GM18873 (cell line): ENCODE measurements at regions not wholly inside any gene's neighbourhood (a gene's known extent, or its start where the extent isn't known, plus 50 kb on each side); places are given as distances from the start of the nearest gene placed in this dataset.

Experiments
- ATAC-seq: cut with Tn5 transposase; IDR thresholded peaks from one replicate; pipeline ENCODE4 v1.9.1; 2021; ENCODE audit warnings: mild to moderate bottlenecking, moderate library complexity, moderate number of reproducible peaks; ENCODE audit not compliant: unreplicated experiment, low FRiP score

DNA sequence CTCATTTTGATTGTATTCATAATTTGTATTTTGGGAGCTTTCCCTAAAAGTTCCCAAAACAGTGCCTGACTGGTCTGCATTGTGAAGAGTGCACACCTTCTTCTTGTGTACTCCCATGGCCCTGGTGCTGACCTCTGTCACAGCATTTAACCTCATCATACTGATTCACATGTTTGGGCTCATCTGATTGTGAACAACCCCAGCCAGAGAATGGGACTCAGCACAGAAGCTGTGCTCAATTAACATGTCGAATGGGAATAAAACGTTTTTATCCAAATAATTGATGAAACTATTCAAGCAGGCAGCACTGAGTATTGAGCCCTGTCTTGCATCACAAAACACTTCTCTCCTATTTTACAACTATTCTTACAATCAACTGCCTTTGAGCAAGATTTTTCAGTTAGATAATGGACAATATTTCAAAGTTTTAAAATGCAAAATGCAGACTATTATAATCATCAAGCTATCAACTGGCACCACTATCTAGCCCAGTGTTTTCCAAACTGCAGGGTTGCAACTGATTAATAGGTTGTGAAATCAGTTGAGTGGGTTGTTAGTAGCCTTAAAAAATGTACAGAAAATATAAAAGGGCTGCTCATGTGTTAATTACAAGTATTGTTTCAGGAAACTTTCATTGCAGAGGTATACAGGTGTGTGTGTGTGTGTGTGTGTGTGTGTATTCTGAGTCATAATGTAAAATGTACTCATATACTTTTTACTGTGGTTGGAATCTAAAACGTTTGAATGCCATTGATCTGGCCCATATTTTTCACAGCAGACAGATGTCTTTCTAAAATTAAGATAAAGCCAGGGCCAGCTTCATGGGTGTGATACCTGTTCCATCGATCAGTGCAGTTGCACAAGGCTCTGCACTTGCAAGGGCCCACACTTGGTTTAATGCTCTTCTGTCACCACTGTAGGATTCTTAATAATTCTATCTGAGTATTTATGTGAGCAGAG lies 190.5 kb downstream of the PIK3R1 start:
- no peak for ATAC-seq

DNA sequence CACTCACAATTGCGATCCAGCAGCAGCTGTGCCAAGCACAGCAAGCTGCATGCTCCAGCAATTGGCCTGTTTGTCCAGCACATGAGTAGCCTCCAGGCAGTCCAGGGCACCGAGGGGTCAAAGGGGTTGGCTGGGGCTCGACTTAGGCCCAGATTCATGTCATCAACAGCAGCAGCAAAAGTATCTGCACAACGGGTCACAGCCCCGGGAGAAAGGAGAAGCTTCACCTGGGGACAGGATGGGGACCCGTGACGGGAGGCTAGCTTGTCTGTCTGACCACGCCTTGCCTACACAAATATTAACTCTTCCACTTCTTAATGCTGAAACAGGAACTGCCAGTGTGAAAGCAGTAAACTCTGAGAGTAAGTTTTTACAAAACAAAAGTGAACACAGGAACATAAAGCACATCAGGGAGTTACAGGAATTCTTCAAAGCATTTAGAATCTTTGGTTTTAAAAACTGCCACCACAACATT lies 191.2 kb downstream of the PIK3R1 start:
- ATAC-seq, result peak; percentile 90

DNA sequence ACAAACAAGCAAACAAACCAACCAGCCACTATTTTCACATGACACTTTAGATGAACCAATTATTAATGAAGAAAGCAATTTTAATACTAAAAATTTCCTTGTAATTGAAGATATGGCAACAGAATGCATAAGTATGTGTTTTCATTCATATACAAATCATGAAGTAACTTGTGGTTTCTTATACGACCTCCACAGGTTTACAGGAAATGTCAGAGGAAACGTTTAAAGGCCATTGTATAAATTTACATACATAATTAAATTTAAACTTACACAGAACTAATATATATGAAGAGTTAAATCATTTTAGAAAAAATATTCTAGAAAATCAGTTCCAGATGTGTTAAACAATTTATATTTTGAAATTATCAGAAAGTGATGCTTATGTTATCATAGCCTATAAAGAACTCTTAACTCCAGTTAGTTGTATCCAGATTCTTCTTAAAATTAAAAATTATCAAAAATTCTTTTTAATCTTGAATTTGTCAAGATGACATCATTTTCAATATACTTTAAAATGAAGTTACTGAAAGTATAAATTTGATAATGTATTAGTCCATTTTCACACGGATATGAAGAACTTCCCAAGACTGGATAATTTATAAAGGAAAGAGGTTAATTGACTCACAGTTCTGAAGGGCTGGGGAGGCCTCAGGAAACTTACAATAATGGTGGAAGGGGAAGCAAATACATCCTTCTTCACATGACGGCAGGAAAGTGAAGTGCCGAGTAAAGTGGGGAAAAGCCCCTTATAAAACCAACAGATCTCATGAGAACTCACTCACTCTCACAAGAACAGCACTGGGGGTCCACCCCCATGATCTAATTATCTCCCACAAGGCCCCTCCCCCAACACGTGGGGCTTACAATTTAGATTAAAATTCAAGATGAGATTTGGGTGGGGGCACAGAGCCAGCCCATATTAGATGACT lies 192.0 kb downstream of the PIK3R1 start:
- peak; percentile 4 for ATAC-seq

DNA sequence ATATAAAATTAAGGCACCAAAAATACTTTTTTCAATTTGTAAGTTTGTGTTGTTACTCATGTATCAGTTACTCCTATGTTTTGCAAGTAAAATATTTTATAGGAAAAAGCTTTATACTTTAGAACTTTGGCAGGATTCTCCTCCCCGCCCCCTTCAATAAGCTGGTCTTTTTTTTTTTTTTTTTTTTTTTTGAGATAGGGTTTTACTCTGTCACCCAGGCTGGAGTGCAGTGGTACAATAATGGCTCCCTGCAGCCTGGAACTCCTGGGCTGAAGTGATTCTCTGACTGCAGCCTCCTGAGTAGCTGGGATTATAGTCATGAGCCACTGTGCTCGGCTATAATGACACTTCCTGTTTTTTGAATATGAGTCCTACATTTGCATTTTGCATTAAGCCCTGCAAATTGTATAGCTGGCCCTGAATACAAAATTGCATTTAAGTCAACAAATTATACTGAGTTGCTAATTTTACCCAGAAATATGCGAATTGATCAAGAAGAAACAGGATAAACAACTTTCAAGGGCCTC lies 192.9 kb downstream of the PIK3R1 start:
- ATAC-seq, result no peak

DNA sequence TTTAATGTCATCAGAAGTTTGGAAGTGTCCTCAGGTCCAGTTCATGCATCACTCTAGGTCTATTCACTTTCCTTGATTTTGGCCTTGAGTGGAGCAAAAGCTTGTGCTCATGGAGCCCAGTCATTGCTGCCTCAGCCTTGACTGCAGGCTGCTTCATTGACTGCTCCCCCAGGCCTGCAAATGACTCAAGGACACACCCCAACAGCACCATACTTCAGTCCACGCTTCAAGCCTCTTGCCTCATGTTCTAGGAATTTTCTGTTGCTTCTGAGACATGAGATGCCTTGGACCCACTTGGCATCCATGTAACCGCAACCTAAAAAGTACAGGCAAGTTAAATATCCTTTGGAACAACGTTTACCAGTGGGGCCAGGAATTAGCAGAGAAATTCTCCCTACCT lies 193.7 kb downstream of the PIK3R1 start:
- ATAC-seq, result no peak

DNA sequence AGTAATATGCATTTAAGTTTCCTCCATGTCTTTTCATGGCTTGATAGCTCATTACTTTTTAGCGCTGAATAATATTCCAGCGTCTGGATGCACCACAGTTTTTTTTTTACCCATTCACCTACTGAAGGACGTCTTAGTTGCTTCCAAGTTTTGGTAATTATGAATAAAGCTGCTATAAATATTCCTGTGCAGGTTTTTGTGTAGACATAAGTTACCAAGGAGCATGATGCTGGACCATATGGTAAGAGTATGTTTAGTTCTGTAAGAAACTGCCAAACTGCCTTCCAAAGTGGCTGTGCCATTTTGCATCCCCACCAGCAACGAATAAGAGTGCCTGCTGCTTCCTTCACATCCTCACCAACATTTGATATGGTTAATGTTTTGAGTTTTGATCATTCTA lies 195.6 kb downstream of the PIK3R1 start:
- no peak for ATAC-seq

DNA sequence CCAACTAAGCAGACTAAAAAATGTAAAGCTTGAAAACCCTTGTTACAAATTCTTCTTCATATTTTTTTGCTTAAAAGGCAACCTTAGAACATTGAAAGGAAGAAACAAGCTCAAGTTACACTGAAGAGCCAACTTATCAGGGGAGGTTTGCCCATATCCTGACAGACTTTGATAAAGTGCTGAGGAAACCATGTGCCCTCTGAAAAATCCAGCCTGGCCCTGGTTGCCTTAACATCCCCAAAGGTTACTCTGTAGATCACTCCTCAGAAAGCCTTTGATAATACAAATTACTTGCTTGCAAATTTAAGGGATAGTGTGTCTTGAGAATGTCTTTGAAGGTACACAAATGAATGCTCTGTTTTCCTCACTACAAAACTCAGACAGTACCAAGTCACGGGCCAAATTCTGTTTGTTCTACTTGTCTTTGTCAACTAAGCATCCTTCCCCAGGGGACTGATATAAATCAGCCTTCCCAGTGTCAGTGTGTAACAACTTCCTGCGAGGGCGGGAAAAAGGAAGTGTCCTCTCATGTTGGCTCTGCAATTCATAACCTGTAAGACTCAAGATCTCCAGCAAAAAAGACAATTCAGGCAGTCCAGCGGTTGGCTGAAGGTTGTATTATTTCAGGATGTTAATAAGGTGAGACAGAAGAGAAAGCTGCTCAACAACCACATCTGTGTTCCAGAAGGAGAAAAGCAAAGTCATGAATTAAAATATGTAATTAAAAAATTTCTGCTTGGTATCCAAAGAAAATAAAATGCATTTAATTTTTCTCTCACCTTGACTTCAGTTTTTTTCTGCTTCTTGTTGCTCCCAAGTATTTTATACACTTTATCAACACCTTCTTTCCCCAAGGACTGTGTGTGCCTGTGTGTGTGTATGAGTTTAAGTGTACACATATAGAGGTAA lies 199.9 kb downstream of the PIK3R1 start:
- ATAC-seq, result no peak

DNA sequence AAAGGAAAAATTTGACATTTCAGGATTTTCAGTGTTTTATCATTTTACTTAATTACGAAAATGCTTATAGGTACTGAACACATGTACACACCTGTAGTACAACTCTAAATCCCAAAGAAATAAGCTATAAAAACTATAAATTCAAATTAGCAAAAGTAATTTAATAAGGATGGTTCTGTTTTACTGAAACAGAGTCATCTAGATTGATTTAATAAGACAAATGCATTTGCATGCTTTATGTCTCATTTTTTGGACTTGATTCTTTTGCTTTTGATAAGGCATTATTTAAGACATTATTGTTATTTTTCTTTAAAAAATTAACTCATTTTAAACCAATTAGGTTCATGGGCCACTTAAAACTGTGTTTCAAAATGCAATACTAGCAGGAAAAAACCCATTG lies 201.2 kb downstream of the PIK3R1 start:
- ATAC-seq, result no peak

DNA sequence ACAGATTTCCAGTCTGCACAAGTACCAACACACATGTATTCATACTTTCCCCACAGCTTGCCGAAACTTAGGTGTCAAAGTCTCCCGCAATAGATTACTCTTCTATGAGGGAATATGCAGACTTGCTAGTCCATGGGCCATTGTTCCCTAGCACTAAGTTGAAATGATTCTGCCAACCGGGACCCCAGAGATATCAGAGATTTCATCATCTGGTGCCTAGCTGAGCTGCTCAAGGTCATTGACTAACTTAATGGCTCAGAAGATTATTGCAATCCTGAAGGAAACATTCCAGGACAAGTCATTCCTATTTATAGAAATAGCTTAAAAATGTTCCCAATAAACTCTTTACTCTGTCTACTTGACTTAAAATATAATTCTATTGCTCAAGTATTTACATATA lies 202.6 kb downstream of the PIK3R1 start:
- ATAC-seq, result no peak

DNA sequence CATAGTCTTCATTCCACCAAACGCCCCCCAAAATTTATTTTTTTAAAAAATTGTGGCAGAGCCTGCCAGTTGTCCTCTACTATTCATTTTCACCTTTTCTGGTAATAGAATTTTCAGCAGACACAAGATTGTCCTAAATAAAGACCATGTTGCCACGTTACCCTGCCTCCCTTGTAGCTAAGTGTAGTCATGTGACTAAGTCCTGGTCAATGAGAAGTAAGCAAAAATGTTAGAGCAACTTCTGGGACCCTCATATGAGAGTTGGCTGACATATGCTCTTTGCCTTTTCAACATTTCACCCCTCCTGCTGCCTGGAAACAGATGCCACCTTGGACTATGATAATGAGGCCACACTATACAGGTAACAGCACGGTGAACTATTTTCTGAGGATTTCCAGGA lies 203.1 kb downstream of the PIK3R1 start:
- ATAC-seq, result no peak

DNA sequence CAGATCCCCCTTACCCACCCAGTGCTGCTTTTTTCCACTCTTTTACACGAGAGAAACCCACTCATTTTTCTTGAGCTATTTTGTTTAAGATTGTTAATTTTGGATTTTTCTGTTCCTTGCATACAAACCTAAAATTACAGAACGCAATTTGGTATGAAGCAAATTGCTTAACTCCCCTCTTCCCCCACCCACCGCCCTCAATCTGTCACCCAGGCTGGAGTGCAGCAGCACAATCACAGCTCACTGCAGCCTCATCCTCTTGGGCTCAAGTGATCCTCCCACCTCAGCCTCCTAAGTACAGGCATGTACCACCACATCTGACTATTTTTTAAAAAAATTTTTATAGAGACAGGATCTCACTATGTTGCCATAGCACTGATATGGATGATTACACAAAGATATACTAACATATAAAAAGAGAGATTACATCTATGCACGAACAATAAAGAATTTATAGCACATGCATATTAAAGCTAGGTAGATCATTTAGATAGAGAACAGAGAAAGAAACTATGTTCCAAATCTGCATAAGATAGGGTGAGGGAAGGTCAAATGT lies 203.6 kb downstream of the PIK3R1 start:
- ATAC-seq, result no peak

DNA sequence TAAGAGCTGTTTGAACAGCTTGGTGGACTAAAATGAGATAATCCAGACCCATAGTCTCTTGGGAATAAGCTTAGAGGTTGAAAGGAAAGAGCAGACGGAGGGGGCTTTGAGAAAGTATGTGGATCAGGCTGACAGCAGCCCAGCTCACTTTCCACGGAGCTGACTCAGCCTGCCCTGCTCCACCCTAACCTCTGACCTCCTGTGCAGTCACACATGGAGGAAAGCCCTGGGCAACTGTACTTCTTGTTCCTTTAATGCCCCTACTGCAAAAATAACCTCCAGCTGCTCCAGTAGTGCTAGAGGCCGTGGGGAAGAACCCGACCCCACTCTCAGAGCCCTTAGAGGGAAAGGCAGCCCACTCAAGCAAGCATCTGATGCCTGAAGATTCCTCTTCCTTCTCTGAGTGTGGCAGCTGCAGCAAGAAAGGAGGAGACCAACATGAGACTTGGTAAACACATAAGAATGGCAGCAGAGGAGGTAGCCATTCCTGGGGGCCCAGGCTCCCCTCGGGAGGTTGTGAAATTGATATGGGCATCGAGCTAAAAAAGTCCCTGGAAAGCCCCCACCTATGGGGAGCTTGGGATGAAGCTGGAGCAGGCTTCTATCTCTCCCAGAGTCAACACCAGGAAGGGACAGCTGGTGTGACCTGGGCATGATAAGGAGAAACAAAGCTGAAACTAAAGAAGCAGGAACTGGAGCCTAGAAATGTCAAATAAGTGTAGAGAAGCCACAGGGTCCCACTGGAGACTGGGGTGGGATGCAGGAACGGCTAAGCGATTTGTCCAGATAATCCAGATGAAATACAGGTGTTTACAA lies 204.3 kb downstream of the PIK3R1 start:
- ATAC-seq, result no peak

DNA sequence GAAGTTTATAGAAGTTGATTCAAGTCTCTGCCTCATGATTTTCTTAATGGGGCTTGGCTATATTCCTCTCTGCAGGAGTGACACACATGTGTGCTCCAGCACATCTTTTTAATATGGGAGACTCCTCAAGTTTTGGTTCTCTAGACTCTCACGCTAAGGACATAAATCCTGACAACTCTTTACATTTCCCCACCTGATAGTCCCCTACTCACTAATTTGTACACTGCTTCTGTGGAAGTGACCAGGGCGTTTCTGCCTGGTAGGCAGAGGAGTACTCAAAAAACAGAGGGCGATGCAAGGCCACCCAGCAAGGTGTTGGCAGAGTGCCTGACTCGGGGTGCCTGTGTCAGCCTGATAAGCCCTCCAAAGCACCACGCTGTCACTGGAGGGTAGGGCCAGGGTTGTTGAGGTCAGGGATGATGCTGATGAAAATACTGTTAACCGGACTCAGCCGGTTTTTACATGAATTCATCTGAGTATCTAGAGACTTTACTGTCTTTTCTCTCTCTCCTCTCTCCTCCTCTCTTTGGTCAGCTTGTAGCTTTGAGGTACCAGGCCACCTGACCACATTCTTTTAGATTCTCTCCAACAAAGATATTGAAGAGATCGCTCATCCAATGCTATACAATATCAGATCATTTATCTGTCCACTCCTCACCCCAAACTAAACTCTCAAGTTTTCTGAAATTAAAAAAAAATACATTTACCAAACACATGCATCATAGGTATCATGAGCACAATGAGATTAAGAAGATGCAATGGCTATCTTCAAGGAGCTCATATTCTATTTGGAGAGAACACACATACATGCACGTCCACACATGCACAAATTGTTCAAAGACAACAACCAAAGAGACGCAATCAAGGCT lies 205.2 kb downstream of the PIK3R1 start:
- no peak for ATAC-seq

DNA sequence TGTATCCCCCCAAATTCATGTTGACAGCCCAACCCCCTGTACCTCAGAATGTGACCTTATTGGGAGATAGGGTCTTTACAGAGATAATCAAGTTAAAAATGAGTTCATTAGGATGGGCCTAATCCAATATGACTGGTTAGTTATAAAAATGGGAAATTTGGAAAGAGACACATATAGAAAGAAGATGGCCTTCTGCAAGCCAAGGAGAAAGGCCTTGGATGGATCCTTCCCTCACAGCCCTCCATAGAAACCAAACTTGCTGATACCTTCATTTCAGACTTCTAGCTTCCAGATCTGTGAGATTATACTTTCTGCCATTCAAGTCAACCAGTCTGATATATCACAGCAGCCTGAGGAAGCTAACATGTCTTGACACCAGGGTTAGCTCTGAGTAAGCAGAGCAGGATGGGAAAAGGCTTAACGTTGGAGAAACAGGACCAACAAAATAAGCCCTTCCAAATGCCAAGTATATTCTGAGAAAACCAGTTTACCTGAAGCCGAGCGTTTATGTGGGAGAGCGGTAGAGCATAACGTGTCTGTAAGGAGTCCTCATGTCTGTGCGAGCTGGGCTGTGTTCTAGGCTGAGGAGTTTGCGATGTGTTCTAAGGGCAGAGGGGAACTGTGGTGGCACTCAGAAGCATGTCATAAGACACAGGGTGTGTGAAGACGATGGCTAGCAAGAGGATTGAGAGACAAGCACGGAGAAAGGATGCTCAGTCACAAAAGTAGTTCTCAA lies 206.1 kb downstream of the PIK3R1 start:
- no peak for ATAC-seq

DNA sequence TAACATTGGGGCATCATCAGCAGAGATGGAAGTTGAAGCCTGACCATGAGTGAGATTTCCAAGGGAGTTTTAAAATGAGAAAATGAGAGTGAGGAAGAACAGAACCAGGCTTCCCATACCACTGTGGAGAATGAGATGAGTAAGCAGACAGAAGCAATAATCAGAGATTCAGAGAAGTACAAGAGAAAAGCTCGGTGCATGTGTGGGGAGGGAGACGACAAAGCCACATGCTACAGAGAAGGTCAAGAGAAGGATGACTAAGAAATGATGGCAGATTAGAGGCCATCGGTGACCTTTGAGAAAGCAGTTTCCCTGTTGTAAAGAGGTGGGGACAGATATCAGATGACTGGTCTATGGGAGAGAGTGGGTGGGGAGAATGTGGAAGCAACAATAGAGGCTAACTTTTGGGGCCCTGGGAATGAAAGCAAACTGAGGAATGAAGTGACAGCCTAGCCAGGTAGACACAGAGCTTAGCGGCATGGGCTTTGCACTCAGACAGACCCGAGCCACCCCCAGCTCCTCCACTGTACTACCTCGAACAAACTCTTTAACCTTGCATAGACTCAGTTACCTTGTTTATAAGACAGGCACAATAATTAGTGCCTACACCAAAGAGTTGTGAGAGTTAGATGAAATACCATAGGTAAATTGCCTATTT lies 207.7 kb downstream of the PIK3R1 start:
- ATAC-seq, result no peak

DNA sequence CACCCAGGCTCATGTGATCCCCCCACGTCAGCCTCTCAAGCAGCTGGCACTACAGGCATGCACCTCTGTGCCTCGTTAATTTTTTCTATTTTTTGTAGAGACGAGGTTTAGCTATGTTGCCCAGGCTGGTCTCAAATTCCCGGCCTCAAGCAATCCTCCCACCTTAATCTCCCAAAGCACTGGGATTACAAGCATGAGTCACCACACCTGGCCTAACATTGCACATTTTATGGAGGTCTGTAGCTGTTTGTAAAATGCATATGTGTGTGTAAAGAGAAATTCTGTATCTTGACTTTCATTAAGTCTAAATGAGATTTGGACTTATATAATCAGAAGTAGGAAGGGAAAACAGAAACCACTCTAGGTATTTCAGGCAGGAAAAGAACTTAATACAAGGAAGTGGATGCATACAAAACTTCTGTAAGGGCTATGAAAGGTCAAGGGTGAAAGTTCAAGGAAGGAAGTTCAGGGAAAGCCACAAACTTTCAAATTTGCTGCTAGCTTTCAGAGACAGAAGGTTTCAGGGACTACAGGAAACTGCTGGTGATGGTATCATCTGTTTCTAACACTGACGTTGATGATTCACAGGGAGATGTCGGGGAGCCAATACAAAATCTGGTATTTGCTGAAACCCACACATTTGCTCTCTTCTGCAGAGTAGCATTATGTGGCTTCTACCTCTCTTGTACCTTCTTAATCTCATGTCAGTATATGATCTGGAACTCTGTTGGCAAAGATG lies 209.4 kb downstream of the PIK3R1 start:
- ATAC-seq, result peak; percentile 91
